NT2/D1 (cell line): ENCODE measurements at regions not wholly inside any gene's neighbourhood (a gene's known extent, or its start where the extent isn't known, plus 50 kb on each side); places are given as distances from the start of the nearest gene placed in this dataset.

Source experiments
- YY1 ChIP-seq: IDR thresholded peaks from 2 replicates; pipeline ENCODE4 v1.6.1; 2011; ENCODE audit not compliant: insufficient read length, insufficient read depth
- ZNF274 ChIP-seq: IDR thresholded peaks from 2 replicates; pipeline ENCODE4 v1.6.1; 2011; ENCODE audit warnings: mild to moderate bottlenecking, low read depth, low read length

- TF ChIP-seq ZNF274 (no peak), YY1 (no peak)
These were observed 72.1 kb upstream of the CTDP1 start for GRCh38 chr18:79607361-79607952.
